GM18951 (cell line): ENCODE measurements at regions not wholly inside any gene's neighbourhood (a gene's known extent, or its start where the extent isn't known, plus 50 kb on each side); places are given as distances from the start of the nearest gene placed in this dataset.

Experiments
- POLR2A ChIP-seq: IDR thresholded peaks from 4 replicates; pipeline ENCODE4 v1.6.1; 2011; ENCODE audit warnings: mild to moderate bottlenecking; ENCODE audit not compliant: insufficient read length, insufficient read depth; ENCODE audit errors: extremely low read depth
- in situ Hi-C: fragments of 300-500 bp; cut with MboI; formaldehyde crosslinking; loops from one replicate; pipeline ENCODE4 v1.12.0; 2022; ENCODE audit warnings: low sequenced_read_pairs, mixed read lengths, inconsistent platforms; ENCODE audit not compliant: unreplicated experiment

GRCh38 chr7:86008898-86009297, 634.8 kb upstream of the GRM3 start:
- in situ Hi-C loops: no loop called here
- no peak for TF ChIP-seq POLR2A

- no peak for TF ChIP-seq POLR2A
- in situ Hi-C loops: no loop called here
Measured at GRCh38 chr7:86006909-86007308, 636.8 kb upstream of the GRM3 start.

DNA sequence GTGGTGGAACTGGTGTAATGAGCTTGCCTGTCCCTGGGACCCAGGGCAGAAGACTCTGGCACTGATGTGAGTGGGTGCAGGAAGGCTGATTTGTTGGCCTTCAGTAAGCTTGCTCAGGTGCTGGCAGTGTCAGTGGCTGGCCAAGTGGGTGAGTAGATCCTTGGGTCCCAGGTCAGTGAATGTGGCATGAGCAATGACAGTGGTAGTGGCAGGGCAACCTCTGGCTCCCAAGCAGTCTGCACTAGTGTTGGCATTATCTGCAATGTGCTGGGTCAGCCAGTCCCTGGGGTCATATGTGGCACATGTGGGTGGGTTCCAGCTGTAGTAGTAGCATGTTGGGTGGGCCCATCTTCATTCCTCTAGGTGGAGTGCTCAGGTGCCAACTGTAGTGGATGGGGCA, 640.9 kb upstream of the GRM3 start:
- TF ChIP-seq POLR2A: no peak
- in situ Hi-C loops: no loop called here

DNA sequence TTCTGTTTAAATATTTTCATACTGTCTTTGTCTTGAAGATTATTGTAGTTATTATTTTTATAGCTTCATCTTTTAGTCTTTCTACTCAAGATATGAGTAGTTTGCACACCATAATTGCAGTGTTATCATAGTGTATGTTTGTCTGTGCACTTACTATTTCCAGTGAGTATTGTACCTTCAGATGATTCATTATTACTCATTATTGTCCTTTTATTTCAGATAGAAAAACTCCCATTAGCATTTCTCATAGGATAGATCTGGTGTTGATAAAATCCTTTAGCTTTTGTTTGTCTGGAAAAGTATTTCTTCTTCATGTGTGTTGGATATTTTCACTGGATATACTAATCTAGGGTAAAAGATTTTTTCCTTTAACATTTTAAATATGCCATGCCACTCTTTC, 646.2 kb upstream of the GRM3 start:
- no peak for TF ChIP-seq POLR2A

GRCh38 chr7:85995101-85995500, 648.6 kb upstream of the GRM3 start:
- TF ChIP-seq POLR2A: no peak
- in situ Hi-C loops: no loop called here

More for the DNA sequence above, 646.2 kb upstream of the GRM3 start:
- in situ Hi-C loops: no loop called here

GRCh38 chr7:85980740-85981139, 663.0 kb upstream of the GRM3 start:
- no peak for TF ChIP-seq POLR2A
- in situ Hi-C loops: no loop called here

GRCh38 chr7:85974176-85974575, 669.5 kb upstream of the GRM3 start:
- no peak for TF ChIP-seq POLR2A
- in situ Hi-C loops: no loop called here

DNA sequence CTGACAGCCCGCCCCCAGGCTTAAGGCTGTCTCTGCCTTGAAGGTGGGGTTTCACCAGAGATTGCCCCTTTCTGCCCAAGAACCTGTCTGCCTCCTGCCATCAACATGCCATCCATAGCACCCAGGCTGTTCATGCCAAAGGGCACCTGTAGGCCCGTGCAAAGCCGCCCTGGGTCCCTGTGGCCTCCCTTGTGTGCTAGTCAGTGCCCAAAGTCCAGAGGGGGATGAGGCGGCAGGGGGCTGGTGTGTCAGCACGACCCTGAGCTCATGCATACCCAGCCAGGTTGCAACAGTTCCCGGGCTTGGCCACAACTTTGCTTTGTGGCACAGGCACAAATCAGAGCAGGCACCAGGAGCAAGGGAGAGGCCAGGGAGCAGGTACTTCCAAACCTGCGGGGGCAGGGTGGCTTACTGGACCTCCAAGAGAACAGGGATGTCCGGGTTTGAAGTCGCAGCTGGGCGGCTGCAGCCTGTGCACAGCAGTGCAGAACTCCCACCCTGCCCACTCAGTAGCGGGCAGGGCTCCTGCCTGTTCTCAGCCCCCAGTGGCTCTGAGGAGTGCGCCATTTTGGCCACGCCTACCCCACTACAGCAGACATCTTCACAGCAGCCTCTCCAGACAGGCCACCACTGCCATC, 671.1 kb upstream of the GRM3 start:
- in situ Hi-C loops: no loop called here
- no peak for TF ChIP-seq POLR2A

DNA sequence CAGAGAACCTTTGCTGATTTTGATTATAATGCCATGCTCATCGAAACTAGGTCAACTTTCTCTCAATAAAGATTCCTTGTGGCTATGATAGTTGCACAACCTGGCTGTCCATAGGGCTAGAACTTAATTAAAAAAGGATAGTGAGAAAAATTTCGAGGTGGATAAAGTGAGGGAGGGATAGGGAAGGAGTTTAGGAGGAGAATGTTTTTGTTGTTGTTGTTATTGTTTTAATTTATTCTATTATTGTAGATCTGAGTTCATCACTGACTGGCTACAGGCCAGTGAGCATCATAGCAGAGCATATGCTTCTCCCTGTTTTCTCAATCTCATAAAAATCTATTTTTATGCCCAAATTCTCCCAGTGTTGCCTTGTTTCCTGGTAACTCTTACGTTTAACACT, 688.7 kb upstream of the GRM3 start:
- in situ Hi-C loops: no loop called here
- no peak for TF ChIP-seq POLR2A

DNA sequence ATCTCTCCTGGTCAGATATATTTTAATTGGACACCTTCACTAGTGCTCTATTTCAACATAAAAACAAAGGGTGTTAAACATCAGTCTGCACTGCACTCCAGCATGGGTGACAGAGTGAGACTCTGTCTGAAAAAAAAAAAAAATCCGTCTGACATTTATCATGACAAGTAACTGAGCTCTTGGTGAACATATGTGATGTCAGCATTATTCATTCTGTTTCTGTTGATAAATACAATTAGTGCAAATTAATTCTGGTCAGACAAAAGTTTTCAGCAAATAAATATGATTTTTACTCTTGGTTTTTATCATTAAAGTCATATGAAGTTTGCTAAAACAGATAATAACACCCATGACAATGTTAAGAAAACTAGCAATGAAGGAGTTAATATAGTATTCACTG, 692.8 kb upstream of the GRM3 start:
- no peak for TF ChIP-seq POLR2A
- in situ Hi-C loops: no loop called here

- in situ Hi-C loops: no loop called here
- no peak for TF ChIP-seq POLR2A
Measured at GRCh38 chr7:85950418-85950817, 693.3 kb upstream of the GRM3 start.

GRCh38 chr7:85947767-85948166, 695.9 kb upstream of the GRM3 start:
- in situ Hi-C loops: no loop called here
- no peak for TF ChIP-seq POLR2A

- in situ Hi-C loops: no loop called here
- no peak for TF ChIP-seq POLR2A
Measured at GRCh38 chr7:85940798-85941197, 702.9 kb upstream of the GRM3 start.

DNA sequence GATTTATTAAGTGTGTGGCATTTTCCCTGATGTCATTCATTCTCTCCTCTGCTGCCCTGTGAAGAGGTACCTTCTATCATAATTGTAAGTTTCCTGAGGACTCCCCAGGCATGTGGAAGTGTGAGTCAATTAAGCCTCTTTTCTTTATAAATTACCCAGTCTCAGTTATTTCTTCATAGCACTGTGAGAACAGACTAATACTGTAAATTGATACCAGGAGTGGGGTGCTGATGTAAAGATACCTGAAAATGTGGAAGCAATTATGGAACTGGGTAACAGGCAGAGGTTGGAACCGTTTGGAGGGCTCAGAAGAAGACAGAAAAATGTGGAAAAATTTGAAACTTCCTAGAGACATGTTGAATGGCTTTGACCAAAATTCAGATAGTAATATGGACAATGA, 711.8 kb upstream of the GRM3 start:
- in situ Hi-C loops: no loop called here
- no peak for TF ChIP-seq POLR2A

- TF ChIP-seq POLR2A: no peak
- in situ Hi-C loops: no loop called here
Measured at GRCh38 chr7:85928500-85928899, 715.2 kb upstream of the GRM3 start.

DNA sequence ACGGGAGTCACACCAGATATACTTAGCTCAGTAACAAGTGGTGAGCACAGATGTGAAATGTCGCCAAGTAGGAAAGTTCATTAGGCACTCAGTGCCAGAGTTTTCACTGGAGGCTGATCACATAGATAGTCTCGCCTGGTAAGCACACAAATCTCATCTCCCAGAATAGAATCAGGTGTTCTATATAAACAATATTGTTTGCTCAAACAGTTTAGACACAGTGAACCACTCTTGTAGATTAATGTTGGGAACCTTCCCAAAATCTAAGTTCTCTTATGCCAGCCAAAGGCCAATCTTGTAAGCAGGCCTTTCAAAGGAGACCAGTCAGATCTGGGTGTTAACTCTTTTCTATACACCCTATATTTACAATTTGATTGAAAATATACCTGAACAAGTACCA, 716.5 kb upstream of the GRM3 start:
- TF ChIP-seq POLR2A: no peak
- in situ Hi-C loops: no loop called here

- no peak for TF ChIP-seq POLR2A
- in situ Hi-C loops: no loop called here
Measured at GRCh38 chr7:85924062-85924461, 719.6 kb upstream of the GRM3 start.
